HAP-1 (cell line): ENCODE measurements at regions not wholly inside any gene's neighbourhood (a gene's known extent, or its start where the extent isn't known, plus 50 kb on each side); places are given as distances from the start of the nearest gene placed in this dataset.

Source experiments
- DNase-seq, 2 experiments: peaks; one replicate each; pipeline ENCODE4 v3.0.0-alpha.2; 2016 to 2020; ENCODE audit warnings: low spot score in 2 of 2
- H3K27me3 ChIP-seq: fragments of 250-450 bp; sonication (Bioruptor Pico); 2 replicates; pipeline ENCODE4 v1.5.1; 2020; ENCODE audit warnings: low read depth, mild to moderate bottlenecking, moderate library complexity
- H3K36me3 ChIP-seq: fragments of 250-450 bp; sonication (Bioruptor Pico); replicated peaks from 2 replicates; pipeline ENCODE4 v1.5.1; 2020; ENCODE audit warnings: mild to moderate bottlenecking
- H3K4me1 ChIP-seq: fragments of 250-450 bp; sonication (Bioruptor Pico); 2 replicates; pipeline ENCODE4 v1.5.1; 2020; ENCODE audit warnings: mild to moderate bottlenecking
- H3K4me3 ChIP-seq: fragments of 250-450 bp; sonication (Bioruptor Pico); 2 replicates; pipeline ENCODE4 v1.5.1; 2020; ENCODE audit warnings: mild to moderate bottlenecking, moderate library complexity
- H3K9me3 ChIP-seq: fragments of 250-450 bp; sonication (Bioruptor Pico); 2 replicates; pipeline ENCODE4 v1.5.1; 2020; ENCODE audit warnings: mild to moderate bottlenecking, moderate library complexity
- in situ Hi-C: fragments of 300-500 bp; cut with MboI; formaldehyde crosslinking; loops from 3 replicates; pipeline ENCODE4 v1.14.3; 2020; ENCODE audit warnings: low sequenced_read_pairs, inconsistent platforms, mixed read lengths

DNA sequence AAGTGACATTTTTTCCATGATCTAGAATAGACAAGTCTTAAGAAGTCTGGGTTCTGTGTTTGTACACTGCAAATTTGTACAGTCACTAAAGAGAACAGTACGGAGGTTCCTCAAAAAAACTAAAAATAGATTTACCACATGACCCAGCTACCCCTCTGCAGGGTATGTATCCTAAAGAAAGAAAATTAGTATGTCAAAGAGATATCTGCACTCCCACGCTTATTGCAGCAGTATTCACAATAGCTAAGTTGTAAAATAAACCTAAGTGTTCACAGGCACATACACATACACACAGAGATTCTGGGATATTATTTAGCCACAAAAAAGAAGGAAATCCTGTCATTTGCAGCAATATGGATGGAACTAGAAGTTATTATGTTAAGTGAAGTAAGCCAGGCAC, 120.4 kb downstream of the ZIC1 start:
- H3K9me3 ChIP-seq = no peaks in the 10 kb centered on the region
- no peak overlapping the region for H3K4me3 ChIP-seq
- no peaks in the 10 kb centered on the region for H3K36me3 ChIP-seq
- H3K27me3 ChIP-seq = no peaks in the 10 kb centered on the region
- in situ Hi-C loops = no loop called here
- no peak for DNase-seq
- H3K4me1 ChIP-seq = no peaks in the 10 kb centered on the region; the same call in 1 of the 2 replicates

DNA sequence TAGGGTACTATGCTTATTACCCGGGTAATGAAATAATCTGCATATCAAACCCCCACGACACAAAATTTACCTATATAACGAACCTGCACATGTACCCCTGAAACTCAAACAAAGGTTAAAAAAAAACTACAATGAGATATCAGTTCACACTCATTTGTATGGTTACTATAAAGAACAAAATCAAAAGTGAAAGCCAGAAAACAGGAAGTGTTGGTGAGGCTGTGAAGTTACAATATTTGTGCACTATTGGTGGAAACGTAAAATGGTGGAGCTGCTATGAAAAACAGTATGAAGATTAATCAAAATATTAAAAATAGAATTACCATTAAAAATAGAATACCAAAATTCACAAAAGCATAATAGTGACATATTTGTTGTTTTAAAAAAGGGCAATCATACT, 128.9 kb downstream of the ZIC1 start:
- in situ Hi-C loops = no loop called here
- no peaks in the 10 kb centered on the region for H3K4me1 ChIP-seq

DNA sequence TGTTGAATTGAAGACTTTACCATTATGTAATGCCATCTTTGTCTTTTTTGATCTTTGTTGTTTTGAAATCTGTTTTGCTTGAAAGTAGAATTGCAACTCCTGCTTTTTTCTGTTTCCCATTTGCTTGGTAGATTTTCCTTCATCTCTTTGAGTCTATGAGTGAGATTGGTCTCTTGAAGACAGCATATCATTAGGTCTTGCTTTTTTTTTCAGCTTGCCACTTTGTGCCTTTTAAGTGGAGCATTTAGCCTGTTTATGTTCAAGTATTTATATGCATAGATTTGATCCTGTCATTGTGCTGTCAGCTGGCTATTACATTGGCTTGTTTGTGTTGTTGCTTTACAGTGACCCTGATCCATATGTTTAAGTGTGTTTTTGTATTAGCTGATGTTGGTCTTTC, 131.8 kb downstream of the ZIC1 start:
- no peak for DNase-seq
- H3K27me3 ChIP-seq = no peaks in the 10 kb centered on the region; the same call in 1 of the 2 replicates
- H3K9me3 ChIP-seq = no peaks in the 10 kb centered on the region
- no peak overlapping the region for H3K4me3 ChIP-seq
- H3K36me3 ChIP-seq = no peaks in the 10 kb centered on the region
- no peaks in the 10 kb centered on the region for H3K4me1 ChIP-seq
- in situ Hi-C loops = no loop called here

More for the DNA sequence above, 128.9 kb downstream of the ZIC1 start:
- no peak overlapping the region for H3K4me3 ChIP-seq
- H3K27me3 ChIP-seq = no peaks in the 10 kb centered on the region; the same call in 1 of the 2 replicates
- no peak for DNase-seq
- H3K9me3 ChIP-seq = no peaks in the 10 kb centered on the region
- no peaks in the 10 kb centered on the region for H3K36me3 ChIP-seq

DNA sequence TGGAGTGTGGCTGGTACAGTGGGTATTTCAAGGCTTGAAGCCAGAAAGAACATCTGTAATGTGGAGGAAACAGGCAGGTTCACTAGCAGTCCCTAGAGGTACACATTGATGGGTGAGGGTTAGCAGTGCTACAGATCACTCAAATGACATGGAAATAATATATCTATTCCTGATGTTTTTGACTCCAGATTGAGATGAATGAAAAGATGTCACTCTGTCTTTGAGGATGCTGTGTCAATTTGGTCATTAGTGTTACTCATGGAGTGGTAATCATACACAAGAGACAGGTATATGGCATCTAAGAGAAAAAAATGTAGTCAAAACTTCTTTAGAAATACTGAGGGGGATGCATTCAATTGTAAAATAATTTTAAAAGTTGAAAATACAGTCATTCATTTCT, 135.1 kb downstream of the ZIC1 start:
- Histone ChIP-seq H3K4me1 (no peaks in the 10 kb centered on the region), H3K4me3 (no peak overlapping the region), H3K27me3 (no peaks in the 10 kb centered on the region; the same call in 1 of the 2 replicates), H3K9me3 (no peaks in the 10 kb centered on the region), H3K36me3 (no peaks in the 10 kb centered on the region)
- DNase-seq = no peak
- in situ Hi-C loops = no loop called here

DNA sequence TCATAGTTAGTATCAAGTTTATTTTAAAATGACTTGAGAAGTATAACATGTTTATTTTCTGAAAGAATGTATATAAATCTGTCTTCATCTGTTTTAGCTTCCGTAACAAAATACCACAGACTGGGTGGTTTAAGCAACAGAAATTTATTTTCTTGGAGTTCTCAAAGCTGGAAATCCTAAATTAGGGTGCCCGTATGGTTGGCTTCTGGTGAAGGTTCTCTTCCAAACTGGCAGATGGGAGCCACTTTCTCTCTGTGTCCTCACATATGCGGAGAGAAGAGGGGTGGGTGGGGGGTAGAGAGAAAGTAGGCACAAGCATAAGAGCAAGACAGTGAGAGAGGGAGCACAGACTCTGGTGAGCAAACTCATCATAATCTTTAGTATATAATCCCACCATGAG, 142.3 kb downstream of the ZIC1 start:
- Histone ChIP-seq H3K4me1 (no peaks in the 10 kb centered on the region), H3K4me3 (no peak overlapping the region), H3K36me3 (no peaks in the 10 kb centered on the region), H3K27me3 (no peaks in the 10 kb centered on the region), H3K9me3 (no peaks in the 10 kb centered on the region)
- no peak for DNase-seq
- in situ Hi-C loops = no loop called here

DNA sequence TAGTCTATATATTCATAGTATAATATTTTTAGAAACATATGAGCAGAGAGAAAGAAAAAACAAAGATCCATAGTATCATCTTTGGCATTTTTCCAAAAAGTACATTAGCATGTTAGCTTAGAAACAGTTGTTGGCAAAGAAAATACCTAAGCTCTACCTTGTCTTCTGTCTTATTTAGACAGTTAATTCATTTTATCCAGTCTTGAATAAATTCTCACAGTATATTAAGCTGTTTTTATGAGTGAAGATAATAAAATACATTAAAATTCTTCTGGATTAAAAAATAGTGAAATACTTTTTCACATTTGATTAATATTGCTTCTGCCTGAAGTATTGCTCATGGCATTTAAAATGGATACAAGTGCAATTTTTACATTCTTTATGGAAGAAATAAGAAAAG, 145.2 kb downstream of the ZIC1 start:
- no peaks in the 10 kb centered on the region for H3K27me3 ChIP-seq
- H3K4me3 ChIP-seq = no peak overlapping the region
- H3K9me3 ChIP-seq = no peaks in the 10 kb centered on the region
- DNase-seq = no peak
- H3K36me3 ChIP-seq = no peaks in the 10 kb centered on the region
- no peaks in the 10 kb centered on the region for H3K4me1 ChIP-seq
- in situ Hi-C loops = no loop called here

DNA sequence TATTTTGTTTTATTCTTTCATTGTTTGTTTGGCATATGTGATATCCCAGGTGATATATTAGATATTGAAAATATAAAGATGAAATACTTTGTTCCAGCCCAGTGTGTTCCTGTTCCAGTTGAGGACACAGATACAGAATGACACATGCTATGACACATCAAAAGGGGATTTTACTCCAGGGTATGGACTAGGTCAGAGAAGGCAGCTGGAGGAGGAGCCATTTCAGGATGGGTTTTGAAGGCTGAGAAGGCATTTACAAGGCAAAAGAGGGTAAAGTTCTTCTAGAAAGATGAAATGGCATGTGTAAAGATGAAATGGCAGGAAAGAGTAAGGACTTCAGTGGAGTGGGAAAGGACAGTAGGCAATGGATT, 163.8 kb downstream of the ZIC1 start:
- no peaks in the 10 kb centered on the region for H3K9me3 ChIP-seq
- no peaks in the 10 kb centered on the region for H3K4me1 ChIP-seq
- no peaks in the 10 kb centered on the region for H3K36me3 ChIP-seq
- no peak for DNase-seq
- no peak overlapping the region for H3K4me3 ChIP-seq
- in situ Hi-C loops = no loop called here
- no peaks in the 10 kb centered on the region for H3K27me3 ChIP-seq

DNA sequence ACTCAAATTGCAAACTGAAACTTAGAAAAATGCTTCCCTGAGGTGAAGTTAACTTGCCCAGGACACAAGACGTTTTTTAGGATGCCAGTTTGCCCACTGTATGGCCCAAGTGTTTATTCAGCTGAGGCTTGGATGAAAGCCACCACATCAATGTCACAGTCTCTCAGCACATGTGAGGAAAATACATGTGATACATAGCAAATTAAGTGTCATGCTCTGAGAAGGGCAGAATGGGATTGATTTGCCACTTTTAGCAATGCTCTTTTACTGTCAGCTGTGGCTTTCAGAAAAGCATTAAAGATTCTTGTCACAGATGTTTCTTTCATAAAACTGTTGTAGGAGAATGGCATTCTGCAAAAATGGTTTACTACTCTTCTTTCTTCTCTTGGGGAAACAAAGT, 165.5 kb downstream of the ZIC1 start:
- Histone ChIP-seq H3K4me1 (no peaks in the 10 kb centered on the region), H3K4me3 (no peak overlapping the region), H3K36me3 (no peaks in the 10 kb centered on the region), H3K27me3 (no peaks in the 10 kb centered on the region), H3K9me3 (no peaks in the 10 kb centered on the region)
- in situ Hi-C loops = no loop called here
- DNase-seq = no peak

DNA sequence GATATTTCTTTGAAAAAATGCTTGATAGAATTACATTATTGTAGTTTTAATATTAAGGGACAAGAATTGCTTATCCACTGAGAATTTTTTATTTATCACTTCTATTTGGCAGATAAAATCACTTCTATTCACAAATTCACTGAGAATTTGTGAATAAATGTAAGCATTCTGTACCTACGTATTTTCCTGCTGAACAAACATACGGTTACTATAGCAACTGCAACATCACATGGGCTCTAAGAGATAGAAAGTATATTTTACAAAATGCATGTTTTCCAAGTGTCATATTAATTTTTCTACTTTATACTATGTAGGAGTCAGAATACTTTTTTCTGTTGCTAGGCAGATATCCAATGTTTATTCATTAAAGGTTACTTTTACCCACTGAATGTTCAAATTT, 166.2 kb downstream of the ZIC1 start:
- Histone ChIP-seq H3K4me1 (no peaks in the 10 kb centered on the region), H3K4me3 (no peak overlapping the region), H3K9me3 (no peaks in the 10 kb centered on the region), H3K36me3 (no peaks in the 10 kb centered on the region), H3K27me3 (no peaks in the 10 kb centered on the region)
- in situ Hi-C loops = no loop called here
- DNase-seq = no peak

DNA sequence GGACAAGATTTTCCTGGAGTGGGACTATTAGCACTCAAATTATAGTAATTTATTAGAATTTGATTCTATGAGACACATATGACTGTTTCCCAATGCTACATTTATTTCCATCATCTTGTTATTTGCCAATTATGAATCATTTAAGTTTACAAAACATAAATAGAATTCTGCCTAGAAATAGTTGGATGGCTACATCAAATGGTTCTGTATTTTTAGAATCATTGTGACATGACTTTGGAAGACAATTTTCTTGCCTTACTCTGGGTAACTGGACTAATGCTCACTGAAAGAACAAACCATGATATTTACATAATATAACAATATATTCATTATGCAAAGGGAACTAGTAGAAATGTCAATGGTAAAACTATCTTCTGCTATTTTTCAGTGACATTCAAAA, 173.5 kb downstream of the ZIC1 start:
- in situ Hi-C loops = no loop called here
- Histone ChIP-seq H3K9me3 (no peaks in the 10 kb centered on the region), H3K4me3 (no peak overlapping the region), H3K27me3 (no peaks in the 10 kb centered on the region), H3K36me3 (no peaks in the 10 kb centered on the region), H3K4me1 (no peaks in the 10 kb centered on the region)
- DNase-seq = no peak

DNA sequence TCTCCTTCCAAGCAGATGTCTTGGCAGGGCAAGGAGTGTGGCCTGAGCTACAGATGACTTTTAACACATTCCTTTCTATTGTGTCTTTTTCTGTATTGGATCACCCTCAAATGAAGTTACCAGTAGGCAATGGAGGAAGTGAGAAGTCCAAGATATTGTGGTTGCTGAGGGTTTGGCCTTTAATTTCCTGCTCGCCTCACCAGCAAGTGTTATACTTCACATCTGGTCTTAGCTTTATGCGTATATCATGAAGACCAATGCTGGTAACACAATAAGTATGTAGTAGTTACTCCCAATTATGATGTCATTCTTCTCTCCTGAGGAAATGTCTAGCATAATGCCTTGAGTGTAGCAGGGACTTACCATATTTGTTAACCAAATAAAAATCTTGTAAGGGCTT, 179.9 kb downstream of the ZIC1 start:
- in situ Hi-C loops = no loop called here
- Histone ChIP-seq H3K9me3 (no peaks in the 10 kb centered on the region), H3K27me3 (no peaks in the 10 kb centered on the region), H3K4me3 (no peak overlapping the region), H3K4me1 (no peaks in the 10 kb centered on the region), H3K36me3 (no peaks in the 10 kb centered on the region)
- DNase-seq = no peak

DNA sequence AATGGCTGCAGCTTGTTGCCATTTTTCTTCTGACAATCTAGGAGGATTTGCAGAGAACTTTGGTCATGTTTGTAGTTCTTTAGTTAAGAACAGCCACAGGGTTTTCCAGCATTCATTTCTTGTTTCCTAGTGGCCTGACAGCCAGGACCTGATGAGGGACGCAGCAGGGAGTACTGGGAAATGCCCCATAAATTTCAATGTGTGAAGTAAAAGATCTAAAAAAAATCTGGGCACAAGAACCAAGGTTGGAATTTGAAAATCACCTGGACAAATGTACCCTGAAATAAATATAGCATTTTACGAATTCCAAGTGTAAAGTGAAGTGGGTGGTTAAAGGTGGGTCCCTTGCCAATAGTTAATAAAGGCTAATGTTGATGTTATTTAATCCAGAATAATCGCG, 195.0 kb downstream of the ZIC1 start:
- Histone ChIP-seq H3K9me3 (no peaks in the 10 kb centered on the region), H3K27me3 (no peaks in the 10 kb centered on the region), H3K4me1 (no peaks in the 10 kb centered on the region), H3K36me3 (no peaks in the 10 kb centered on the region), H3K4me3 (no peak overlapping the region)
- in situ Hi-C loops = no loop called here
- no peak for DNase-seq

DNA sequence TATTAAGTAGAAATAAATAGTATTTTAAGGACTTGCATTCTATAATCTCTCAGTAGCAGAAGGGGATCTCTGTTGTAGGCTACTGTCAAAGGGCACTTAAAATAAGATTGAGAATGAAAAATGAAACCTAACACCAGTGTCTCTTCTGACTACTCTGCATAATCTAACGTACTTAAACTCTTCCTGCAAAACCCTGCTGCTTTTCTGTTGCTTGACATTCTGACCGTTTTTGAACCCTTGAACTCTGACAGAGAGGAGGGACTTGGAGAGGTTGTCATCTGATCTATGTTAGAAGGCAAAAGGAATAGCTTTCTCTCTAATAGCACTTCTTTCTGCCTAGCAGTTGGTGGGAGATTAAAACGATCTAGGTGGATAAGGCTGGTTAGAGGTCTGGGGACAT, 204.6 kb downstream of the ZIC1 start:
- in situ Hi-C loops = no loop called here
- no peaks in the 10 kb centered on the region for H3K36me3 ChIP-seq
- no peak for DNase-seq
- H3K4me3 ChIP-seq = no peak overlapping the region
- H3K27me3 ChIP-seq = no peaks in the 10 kb centered on the region
- H3K4me1 ChIP-seq = no peaks in the 10 kb centered on the region
- no peaks in the 10 kb centered on the region for H3K9me3 ChIP-seq

DNA sequence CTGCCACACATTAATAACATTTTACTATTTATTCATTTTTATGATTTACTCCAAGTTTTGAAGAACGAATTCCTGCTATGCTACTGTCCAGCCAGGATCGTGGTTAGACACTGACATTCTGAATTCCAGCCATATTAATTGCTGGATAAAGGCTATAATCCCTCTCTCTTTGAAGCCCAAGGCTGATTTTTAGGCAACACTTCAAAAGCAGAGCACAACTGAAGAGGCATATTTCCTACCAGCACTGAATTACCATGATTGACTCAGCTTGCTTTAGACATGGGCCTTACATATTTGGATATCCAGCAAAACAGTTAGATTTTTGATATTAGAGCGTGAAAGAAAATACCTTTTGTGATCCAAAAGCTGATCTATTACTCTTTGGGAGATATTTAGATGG, 205.0 kb downstream of the ZIC1 start:
- no peaks in the 10 kb centered on the region for H3K9me3 ChIP-seq
- no peaks in the 10 kb centered on the region for H3K36me3 ChIP-seq
- H3K27me3 ChIP-seq = no peaks in the 10 kb centered on the region
- in situ Hi-C loops = no loop called here
- no peak for DNase-seq
- H3K4me3 ChIP-seq = no peak overlapping the region
- no peaks in the 10 kb centered on the region for H3K4me1 ChIP-seq

DNA sequence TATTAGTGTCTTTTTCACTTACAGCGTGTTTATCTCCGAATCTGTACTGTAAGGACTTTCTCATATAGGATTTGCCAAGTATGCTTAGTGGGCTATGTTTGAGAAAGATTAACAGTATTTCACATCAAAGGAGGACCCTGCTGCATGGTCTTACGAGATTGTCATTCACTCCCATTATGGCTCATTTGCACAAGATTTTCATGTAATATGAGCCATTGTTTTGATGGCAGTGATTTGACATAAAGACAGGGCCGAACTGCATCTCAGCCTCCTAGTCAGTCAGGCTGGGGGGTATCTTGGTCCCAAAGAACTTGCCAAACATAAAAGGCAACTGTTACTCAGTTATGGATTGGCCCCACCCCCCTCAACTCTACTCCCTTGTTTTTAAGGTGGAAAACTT, 205.9 kb downstream of the ZIC1 start:
- Histone ChIP-seq H3K27me3 (no peaks in the 10 kb centered on the region), H3K9me3 (no peaks in the 10 kb centered on the region), H3K4me1 (no peaks in the 10 kb centered on the region), H3K4me3 (no peak overlapping the region), H3K36me3 (no peaks in the 10 kb centered on the region)
- in situ Hi-C loops = no loop called here
- DNase-seq = no peak
